Activated T-helper 17 cell treated with anti-CD3 and anti-CD28 coated beads, Interleukin-2, amount 50 U/mL, for 72 hours (primary cell): ENCODE measurements at regions not wholly inside any gene's neighbourhood (a gene's known extent, or its start where the extent isn't known, plus 50 kb on each side); places are given as distances from the start of the nearest gene placed in this dataset.

ENCODE experiments used
- ATAC-seq: fragments of 150-1000 bp; cut with Tn5 transposase; replicated peaks from 2 replicates; pipeline ENCODE4 v1.10.0; 2021; ENCODE audit warnings: mild to moderate bottlenecking, moderate library complexity
- H3K27ac Mint-ChIP-seq: one replicate; pipeline ENCODE4 v1.8.0; 2022; ENCODE audit warnings: mixed read lengths
- H3K27me3 Mint-ChIP-seq: one replicate; pipeline ENCODE4 v1.8.0; 2022; ENCODE audit warnings: mixed read lengths
- H3K36me3 Mint-ChIP-seq: one replicate; pipeline ENCODE4 v1.8.0; 2022; ENCODE audit warnings: low read depth, mild to moderate bottlenecking, mixed read lengths
- H3K4me1 Mint-ChIP-seq: one replicate; pipeline ENCODE4 v1.8.0; 2022; ENCODE audit warnings: mixed read lengths
- H3K4me3 Mint-ChIP-seq: one replicate; pipeline ENCODE4 v1.8.0; 2022; ENCODE audit warnings: mild to moderate bottlenecking, mixed read lengths
- H3K9me3 Mint-ChIP-seq: one replicate; pipeline ENCODE4 v1.8.0; 2022; ENCODE audit warnings: mixed read lengths

DNA sequence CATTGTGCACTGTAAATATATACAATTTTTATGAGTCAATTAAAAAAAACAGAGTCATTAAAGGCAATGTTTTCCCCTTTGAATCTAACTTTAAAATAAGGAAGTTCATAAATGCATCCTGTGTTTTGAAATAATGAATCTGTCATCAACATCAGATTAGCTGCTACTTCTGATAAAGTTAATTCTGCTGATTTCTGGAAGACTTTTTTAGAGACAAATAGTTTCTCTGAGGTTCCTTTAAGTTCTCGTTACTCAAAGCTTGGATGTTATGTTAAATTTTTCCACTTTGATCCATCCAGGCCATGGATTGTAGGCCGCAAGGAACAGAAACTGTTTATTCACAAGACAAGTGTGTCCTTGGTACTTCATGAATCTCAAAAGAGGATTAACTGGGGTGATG lies 115.5 kb downstream of the CARTPT start:
- no peaks in the 10 kb centered on the region for H3K36me3 Mint-ChIP-seq
- H3K4me1 Mint-ChIP-seq = no peaks in the 10 kb centered on the region
- no peak overlapping the region for H3K27ac Mint-ChIP-seq
- no peaks in the 10 kb centered on the region for H3K9me3 Mint-ChIP-seq
- ATAC-seq = no peak
- H3K4me3 Mint-ChIP-seq = no peak overlapping the region
- H3K27me3 Mint-ChIP-seq = no peaks in the 10 kb centered on the region

DNA sequence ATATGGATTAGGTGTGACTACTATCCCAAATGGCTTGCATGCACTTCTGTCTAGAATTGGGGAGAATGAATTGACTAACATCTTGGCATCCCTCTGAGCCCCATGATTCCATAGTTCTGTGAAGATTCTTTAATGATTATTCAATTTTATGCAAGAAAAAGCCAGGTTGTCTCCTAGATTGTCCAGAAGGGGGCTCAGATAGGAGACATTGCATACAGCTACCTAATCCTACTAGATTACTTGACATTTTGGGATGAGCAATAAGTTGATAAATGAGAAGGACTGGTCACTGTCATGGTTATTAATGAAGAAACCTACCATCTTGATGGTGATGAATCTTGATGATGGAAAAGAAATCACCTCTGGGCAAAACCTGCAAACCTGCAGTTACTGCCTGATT lies 117.0 kb downstream of the CARTPT start:
- H3K4me1 Mint-ChIP-seq = no peaks in the 10 kb centered on the region
- H3K4me3 Mint-ChIP-seq = no peak overlapping the region
- H3K36me3 Mint-ChIP-seq = no peaks in the 10 kb centered on the region
- no peak overlapping the region for H3K27ac Mint-ChIP-seq
- H3K9me3 Mint-ChIP-seq = no peaks in the 10 kb centered on the region
- ATAC-seq = no peak
- H3K27me3 Mint-ChIP-seq = peaks cover 3% of the 10 kb centered on the region

DNA sequence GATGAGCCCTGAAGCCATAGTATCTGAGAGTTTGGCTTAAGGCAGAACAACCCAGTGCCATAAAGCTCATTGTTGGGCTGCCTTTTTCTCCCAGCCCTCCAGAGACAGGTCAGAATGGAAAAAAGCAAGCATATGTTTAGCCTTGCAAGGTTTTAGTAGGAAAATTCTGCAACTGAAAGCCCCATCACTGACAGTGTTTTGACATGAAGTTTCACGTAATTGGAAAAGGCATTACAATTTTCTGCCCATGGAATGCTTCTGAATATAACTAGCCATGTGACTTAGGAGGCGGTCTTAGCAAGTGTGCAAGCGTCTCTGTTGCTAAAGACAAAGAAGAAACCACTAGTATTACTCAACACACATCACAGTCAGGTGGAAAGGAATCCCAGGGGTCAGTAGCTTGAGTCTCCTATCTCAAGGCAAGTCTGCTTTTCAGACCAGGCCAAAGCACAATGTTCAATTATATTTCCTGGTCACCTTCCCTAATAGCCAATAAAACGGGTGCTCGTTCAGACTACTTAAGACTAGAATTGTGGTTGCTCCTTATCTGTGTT lies 117.6 kb downstream of the CARTPT start:
- Mint-ChIP-seq H3K4me3 (no peak overlapping the region), H3K9me3 (no peaks in the 10 kb centered on the region), H3K36me3 (no peaks in the 10 kb centered on the region), H3K27me3 (peaks cover 3% of the 10 kb centered on the region), H3K4me1 (no peaks in the 10 kb centered on the region), H3K27ac (no peak overlapping the region)
- ATAC-seq = no peak

DNA sequence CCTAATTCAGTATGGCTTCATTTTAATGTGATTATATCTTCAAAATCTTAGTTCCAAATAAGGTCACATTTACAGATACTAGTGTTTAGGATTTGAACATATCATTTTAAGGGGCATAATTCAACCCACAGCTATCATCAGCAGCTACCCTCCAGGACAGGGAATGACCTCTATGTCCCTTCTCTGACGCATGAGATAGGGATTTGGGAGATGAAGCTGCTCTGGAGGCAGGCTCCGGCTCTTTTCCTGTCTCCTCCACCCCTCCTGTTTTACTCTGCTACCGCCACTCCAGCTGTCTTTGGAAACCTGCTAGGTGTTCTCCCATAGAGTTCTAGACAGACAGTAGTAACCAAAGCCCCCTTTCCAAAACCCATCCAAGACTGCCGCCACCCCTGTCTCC lies 119.2 kb downstream of the CARTPT start:
- Mint-ChIP-seq H3K9me3 (no peaks in the 10 kb centered on the region), H3K27me3 (peaks cover 3% of the 10 kb centered on the region), H3K4me3 (no peak overlapping the region), H3K4me1 (no peaks in the 10 kb centered on the region), H3K27ac (no peak overlapping the region), H3K36me3 (no peaks in the 10 kb centered on the region)
- no peak for ATAC-seq

DNA sequence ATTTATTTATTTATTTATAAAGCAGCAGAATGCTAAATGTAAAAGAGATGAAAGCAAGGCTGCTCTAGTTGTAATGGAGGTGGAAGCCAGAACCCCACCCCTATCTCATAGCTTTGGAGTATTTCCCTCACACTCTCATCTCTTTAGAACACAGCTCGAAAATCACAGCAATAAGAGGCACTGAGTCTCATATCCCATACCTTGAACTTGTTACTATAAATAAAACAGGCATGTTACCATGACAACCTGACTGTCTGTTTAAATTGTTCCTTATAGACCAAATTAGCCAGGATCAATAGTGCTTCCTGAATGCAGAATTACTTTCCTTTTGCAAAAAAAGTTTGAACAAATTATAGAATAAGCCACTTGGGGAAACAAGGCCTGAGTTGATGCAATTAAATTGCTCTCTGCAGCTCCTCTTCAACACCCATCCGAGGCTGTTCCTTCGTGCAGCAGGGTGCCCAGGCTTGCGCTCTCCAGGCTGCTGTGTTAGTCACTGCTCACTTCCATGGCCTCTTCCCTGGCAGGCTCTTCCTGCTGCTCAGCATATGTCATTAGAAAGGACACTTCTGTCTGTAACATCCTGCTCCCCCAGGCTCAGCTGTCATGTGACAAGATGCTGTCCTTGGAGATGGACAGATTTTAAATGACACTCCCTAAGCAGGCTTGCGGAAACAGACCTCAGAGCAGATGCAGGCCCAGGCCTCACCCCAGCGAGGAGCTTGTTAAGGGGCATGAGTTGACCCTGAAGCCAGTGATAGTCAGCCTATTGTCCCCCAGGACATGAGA lies 120.2 kb downstream of the CARTPT start:
- Mint-ChIP-seq H3K4me3 (no peak overlapping the region), H3K27ac (no peak overlapping the region), H3K9me3 (no peaks in the 10 kb centered on the region), H3K27me3 (peaks cover 6% of the 10 kb centered on the region), H3K36me3 (no peaks in the 10 kb centered on the region), H3K4me1 (no peaks in the 10 kb centered on the region)
- ATAC-seq = no peak

GRCh38 chr5:71841107-71841506 lies 122.0 kb downstream of the CARTPT start:
- Mint-ChIP-seq H3K36me3 (no peaks in the 10 kb centered on the region), H3K27ac (no peak overlapping the region), H3K9me3 (no peaks in the 10 kb centered on the region), H3K27me3 (peaks cover 14% of the 10 kb centered on the region), H3K4me1 (no peaks in the 10 kb centered on the region), H3K4me3 (no peak overlapping the region)
- no peak for ATAC-seq

DNA sequence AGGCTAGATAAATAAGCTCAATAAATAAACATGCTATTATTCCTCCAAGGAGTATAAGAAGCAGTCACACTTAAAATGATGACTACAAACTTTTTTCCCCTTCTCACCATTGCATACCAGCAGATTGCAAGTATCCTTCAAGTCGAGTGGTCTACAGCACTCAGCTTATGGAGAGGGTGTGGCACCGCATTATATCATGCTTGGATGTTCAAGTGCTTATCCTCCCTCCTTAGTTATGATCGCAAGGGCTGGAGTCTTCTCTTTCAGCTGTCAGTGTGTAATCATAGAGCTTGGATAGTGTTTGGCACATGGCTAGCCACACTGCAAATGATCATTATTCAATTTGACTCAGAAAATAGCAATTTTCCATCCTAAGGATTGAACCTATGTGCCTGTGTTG lies 124.0 kb downstream of the CARTPT start:
- Mint-ChIP-seq H3K4me1 (no peaks in the 10 kb centered on the region), H3K36me3 (no peaks in the 10 kb centered on the region), H3K4me3 (no peak overlapping the region), H3K27ac (no peak overlapping the region), H3K9me3 (no peaks in the 10 kb centered on the region), H3K27me3 (peaks cover 18% of the 10 kb centered on the region)
- ATAC-seq = no peak

GRCh38 chr5:71844862-71845261 lies 125.8 kb downstream of the CARTPT start:
- peaks cover 6% of the 10 kb centered on the region for H3K9me3 Mint-ChIP-seq
- no peak for ATAC-seq
- H3K4me1 Mint-ChIP-seq = no peaks in the 10 kb centered on the region
- no peak overlapping the region for H3K4me3 Mint-ChIP-seq
- H3K27me3 Mint-ChIP-seq = peaks cover 25% of the 10 kb centered on the region
- H3K36me3 Mint-ChIP-seq = no peaks in the 10 kb centered on the region
- no peak overlapping the region for H3K27ac Mint-ChIP-seq

DNA sequence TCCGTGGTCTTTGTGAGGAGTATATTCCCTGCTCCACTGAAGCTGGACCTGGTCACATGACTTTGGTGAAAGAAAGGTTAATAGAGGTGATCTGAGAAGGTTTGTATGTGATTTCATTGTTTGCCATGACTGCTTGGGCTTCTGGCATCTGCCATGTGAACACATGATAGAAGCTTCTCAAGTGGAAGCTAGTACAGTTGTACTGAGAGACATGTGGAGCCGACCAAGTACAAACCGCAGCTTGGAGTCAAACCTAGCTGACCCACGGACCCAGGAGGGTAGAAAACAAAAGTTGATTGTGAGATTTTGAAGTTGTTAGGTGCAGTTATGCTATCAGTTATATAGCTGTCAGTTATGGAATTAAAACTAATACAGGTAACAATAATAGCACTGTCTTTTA lies 140.4 kb downstream of the CARTPT start:
- H3K27ac Mint-ChIP-seq = no peak overlapping the region
- H3K4me3 Mint-ChIP-seq = no peak overlapping the region
- peaks cover 15% of the 10 kb centered on the region for H3K9me3 Mint-ChIP-seq
- H3K4me1 Mint-ChIP-seq = no peaks in the 10 kb centered on the region
- no peaks in the 10 kb centered on the region for H3K36me3 Mint-ChIP-seq
- ATAC-seq = no peak
- peaks cover 22% of the 10 kb centered on the region for H3K27me3 Mint-ChIP-seq

- Mint-ChIP-seq H3K27me3 (peaks cover 24% of the 10 kb centered on the region), H3K9me3 (peaks cover 15% of the 10 kb centered on the region), H3K4me3 (no peak overlapping the region), H3K27ac (no peak overlapping the region), H3K36me3 (no peaks in the 10 kb centered on the region), H3K4me1 (no peaks in the 10 kb centered on the region)
- ATAC-seq = no peak
Measured at GRCh38 chr5:71860048-71860447, 141.0 kb downstream of the CARTPT start.

DNA sequence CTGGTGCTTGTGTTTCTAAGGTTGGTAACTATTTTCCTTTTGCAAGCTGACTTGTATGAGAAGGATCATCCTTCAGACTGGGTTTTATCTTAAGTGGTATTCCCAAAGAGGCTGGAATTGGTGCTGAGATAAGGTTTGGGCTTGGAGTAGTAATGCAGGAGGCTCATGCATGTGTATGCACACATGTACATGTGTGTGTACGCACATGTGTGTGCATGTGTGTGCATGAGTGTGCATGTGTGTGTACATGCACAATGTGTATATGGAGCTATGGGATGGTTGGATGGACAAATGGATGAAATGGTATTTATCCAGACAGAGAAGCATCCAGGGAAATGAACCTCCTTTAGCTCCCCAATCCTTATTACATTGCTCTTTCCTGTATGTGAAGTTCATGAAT lies 142.6 kb downstream of the CARTPT start:
- H3K9me3 Mint-ChIP-seq = peaks cover 5% of the 10 kb centered on the region
- ATAC-seq = no peak
- no peaks in the 10 kb centered on the region for H3K36me3 Mint-ChIP-seq
- H3K27ac Mint-ChIP-seq = no peak overlapping the region
- H3K4me3 Mint-ChIP-seq = no peak overlapping the region
- no peaks in the 10 kb centered on the region for H3K4me1 Mint-ChIP-seq
- H3K27me3 Mint-ChIP-seq = peaks cover 29% of the 10 kb centered on the region

- peaks cover 5% of the 10 kb centered on the region for H3K9me3 Mint-ChIP-seq
- H3K27me3 Mint-ChIP-seq = peaks cover 29% of the 10 kb centered on the region
- no peak for ATAC-seq
- H3K4me1 Mint-ChIP-seq = no peaks in the 10 kb centered on the region
- no peaks in the 10 kb centered on the region for H3K36me3 Mint-ChIP-seq
- H3K27ac Mint-ChIP-seq = no peak overlapping the region
- no peak overlapping the region for H3K4me3 Mint-ChIP-seq
Measured at GRCh38 chr5:71862087-71862486, 143.0 kb downstream of the CARTPT start.

- peaks cover 29% of the 10 kb centered on the region for H3K27me3 Mint-ChIP-seq
- H3K4me3 Mint-ChIP-seq = no peak overlapping the region
- ATAC-seq = no peak
- H3K9me3 Mint-ChIP-seq = peaks cover 5% of the 10 kb centered on the region
- H3K27ac Mint-ChIP-seq = no peak overlapping the region
- no peaks in the 10 kb centered on the region for H3K4me1 Mint-ChIP-seq
- no peaks in the 10 kb centered on the region for H3K36me3 Mint-ChIP-seq
Measured at GRCh38 chr5:71862507-71863060, 143.5 kb downstream of the CARTPT start.

- Mint-ChIP-seq H3K4me3 (no peak overlapping the region), H3K27ac (no peak overlapping the region), H3K27me3 (peaks cover 32% of the 10 kb centered on the region), H3K4me1 (no peaks in the 10 kb centered on the region), H3K9me3 (no peaks in the 10 kb centered on the region), H3K36me3 (no peaks in the 10 kb centered on the region)
- ATAC-seq = no peak
Measured at GRCh38 chr5:71864730-71865601, 145.9 kb downstream of the CARTPT start.
